Lower lobe of right lung (tissue), 2 donors: ENCODE measurements at regions not wholly inside any gene's neighbourhood (a gene's known extent, or its start where the extent isn't known, plus 50 kb on each side); places are given as distances from the start of the nearest gene placed in this dataset.

Experiments used
- ATAC-seq, 2 donors: fragments of 200-7000 bp; cut with Tn5 transposase; one replicate each; pipeline ENCODE4 v1.9.1; 2020 to 2022; ENCODE audit warnings: mild to moderate bottlenecking in 2 of 2, moderate library complexity in 2 of 2
- DNase-seq: peaks from one replicate; pipeline ENCODE4 v3.0.0-alpha.2; 2020
- H3K27ac ChIP-seq: fragments of 200-600 bp; one replicate; pipeline ENCODE4 v1.8.0; 2022
- H3K27me3 ChIP-seq: fragments of 200-600 bp; one replicate; pipeline ENCODE4 v1.8.0; 2022; ENCODE audit warnings: low read depth
- H3K36me3 ChIP-seq: fragments of 200-600 bp; one replicate; pipeline ENCODE4 v1.8.0; 2022; ENCODE audit warnings: mild to moderate bottlenecking
- H3K4me1 ChIP-seq: fragments of 200-600 bp; one replicate; pipeline ENCODE4 v1.8.0; 2022
- H3K4me3 ChIP-seq: fragments of 200-600 bp; one replicate; pipeline ENCODE4 v1.8.0; 2022; ENCODE audit warnings: mild to moderate bottlenecking
- H3K9me3 ChIP-seq: fragments of 200-600 bp; one replicate; pipeline ENCODE4 v1.8.0; 2022
- intact Hi-C: fragments of 100-400 bp; cut with DNase I; formaldehyde crosslinking; loops from one replicate; pipeline ENCODE4 v1.11.0; 2022
- TF ChIP-seq, protein P1 (sequence below): fragments of 200-600 bp; IDR thresholded peaks from one replicate; pipeline ENCODE4 v1.8.0; 2022; ENCODE audit warnings: antibody characterized with exemption, mild to moderate bottlenecking
- donor health status: DM: no; HTN: yes; CAD: no; lungs with severe emphysema.

DNA sequence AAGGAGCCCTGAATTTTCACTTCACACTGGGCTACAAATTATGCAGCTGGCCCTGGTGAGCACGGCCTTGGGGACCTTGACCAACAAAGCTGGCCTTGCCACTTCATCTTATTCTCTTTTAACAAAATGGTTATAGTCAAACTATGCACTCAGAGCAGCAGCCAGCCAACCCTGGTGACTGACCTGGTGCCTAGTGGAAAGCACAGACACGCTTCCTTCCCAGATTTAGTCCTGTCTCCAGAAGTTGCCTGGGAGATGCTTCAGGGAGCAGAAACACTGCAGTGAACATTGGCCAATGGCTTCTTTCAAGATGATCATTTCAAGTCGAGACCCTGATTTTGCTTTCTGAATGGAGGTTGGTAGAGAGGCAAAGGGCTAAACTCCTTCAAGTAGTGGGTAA is 249.3 kb downstream of the SIPA1L2 start:
- intact Hi-C loops, result no loop called here
- H3K4me3 ChIP-seq, result no peak overlapping the region

DNA sequence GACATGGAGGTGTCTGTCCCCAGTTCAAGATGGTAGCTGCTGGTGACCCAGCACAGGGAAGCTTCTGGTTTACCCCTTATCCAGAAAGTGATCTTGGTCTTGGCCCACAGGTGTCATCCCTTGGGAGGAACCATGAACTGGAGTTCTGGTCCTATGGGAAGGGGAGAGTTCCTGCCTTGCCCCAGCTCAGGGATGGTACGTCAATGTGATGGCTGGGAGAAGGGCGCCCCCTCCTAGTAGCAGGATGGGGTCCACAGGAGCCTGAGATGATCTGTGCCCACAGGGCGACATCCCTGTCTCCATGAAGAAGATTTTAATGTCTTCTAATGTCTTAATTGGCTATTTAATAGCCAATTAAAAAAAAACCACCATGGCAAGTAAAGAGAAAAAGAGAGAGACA is 249.8 kb downstream of the SIPA1L2 start:
- no peak overlapping the region for H3K4me3 ChIP-seq
- H3K36me3 ChIP-seq, result no peaks in the 10 kb centered on the region
- H3K4me1 ChIP-seq, result no peaks in the 10 kb centered on the region
- no peak for DNase-seq
- no peak overlapping the region for H3K27ac ChIP-seq
- H3K9me3 ChIP-seq, result no peaks in the 10 kb centered on the region
- no peaks in the 10 kb centered on the region for H3K27me3 ChIP-seq
- ATAC-seq, result no peak
- intact Hi-C loops, result no loop called here
- TF ChIP-seq, protein P1, sequence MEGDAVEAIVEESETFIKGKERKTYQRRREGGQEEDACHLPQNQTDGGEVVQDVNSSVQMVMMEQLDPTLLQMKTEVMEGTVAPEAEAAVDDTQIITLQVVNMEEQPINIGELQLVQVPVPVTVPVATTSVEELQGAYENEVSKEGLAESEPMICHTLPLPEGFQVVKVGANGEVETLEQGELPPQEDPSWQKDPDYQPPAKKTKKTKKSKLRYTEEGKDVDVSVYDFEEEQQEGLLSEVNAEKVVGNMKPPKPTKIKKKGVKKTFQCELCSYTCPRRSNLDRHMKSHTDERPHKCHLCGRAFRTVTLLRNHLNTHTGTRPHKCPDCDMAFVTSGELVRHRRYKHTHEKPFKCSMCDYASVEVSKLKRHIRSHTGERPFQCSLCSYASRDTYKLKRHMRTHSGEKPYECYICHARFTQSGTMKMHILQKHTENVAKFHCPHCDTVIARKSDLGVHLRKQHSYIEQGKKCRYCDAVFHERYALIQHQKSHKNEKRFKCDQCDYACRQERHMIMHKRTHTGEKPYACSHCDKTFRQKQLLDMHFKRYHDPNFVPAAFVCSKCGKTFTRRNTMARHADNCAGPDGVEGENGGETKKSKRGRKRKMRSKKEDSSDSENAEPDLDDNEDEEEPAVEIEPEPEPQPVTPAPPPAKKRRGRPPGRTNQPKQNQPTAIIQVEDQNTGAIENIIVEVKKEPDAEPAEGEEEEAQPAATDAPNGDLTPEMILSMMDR, result no peak

More for the DNA sequence above, 249.3 kb downstream of the SIPA1L2 start:
- Histone ChIP-seq H3K36me3 (no peaks in the 10 kb centered on the region), H3K27me3 (no peaks in the 10 kb centered on the region), H3K9me3 (no peaks in the 10 kb centered on the region), H3K27ac (no peak overlapping the region), H3K4me1 (no peaks in the 10 kb centered on the region)
- ATAC-seq, result no peak
- DNase-seq, result no peak
- TF ChIP-seq, protein P1, result no peak

DNA sequence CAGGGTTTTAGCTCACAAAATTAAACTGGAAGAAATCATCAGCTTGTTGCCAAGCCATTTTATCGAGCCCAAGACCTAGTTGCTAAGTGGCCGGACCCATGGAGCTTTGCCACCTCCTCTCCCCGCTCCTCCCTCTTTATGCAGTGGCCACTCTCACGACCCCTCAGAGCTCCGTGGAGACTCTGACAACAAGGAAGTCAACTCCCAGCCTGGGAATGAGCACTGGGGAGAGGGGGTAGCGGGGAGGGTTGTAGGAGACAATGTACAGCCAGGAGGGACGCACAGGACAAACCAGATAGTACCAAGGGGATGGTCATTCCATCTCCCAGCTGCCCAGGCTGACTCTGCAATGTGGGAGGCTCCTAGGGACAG is 250.9 kb downstream of the SIPA1L2 start:
- H3K9me3 ChIP-seq, result no peaks in the 10 kb centered on the region
- H3K36me3 ChIP-seq, result no peaks in the 10 kb centered on the region
- no peak overlapping the region for H3K4me3 ChIP-seq
- H3K4me1 ChIP-seq, result no peaks in the 10 kb centered on the region
- TF ChIP-seq, protein P1, result no peak
- no peak overlapping the region for H3K27ac ChIP-seq
- H3K27me3 ChIP-seq, result no peaks in the 10 kb centered on the region
- DNase-seq (no peak), ATAC-seq (no peak)
- intact Hi-C loops, result no loop called here

DNA sequence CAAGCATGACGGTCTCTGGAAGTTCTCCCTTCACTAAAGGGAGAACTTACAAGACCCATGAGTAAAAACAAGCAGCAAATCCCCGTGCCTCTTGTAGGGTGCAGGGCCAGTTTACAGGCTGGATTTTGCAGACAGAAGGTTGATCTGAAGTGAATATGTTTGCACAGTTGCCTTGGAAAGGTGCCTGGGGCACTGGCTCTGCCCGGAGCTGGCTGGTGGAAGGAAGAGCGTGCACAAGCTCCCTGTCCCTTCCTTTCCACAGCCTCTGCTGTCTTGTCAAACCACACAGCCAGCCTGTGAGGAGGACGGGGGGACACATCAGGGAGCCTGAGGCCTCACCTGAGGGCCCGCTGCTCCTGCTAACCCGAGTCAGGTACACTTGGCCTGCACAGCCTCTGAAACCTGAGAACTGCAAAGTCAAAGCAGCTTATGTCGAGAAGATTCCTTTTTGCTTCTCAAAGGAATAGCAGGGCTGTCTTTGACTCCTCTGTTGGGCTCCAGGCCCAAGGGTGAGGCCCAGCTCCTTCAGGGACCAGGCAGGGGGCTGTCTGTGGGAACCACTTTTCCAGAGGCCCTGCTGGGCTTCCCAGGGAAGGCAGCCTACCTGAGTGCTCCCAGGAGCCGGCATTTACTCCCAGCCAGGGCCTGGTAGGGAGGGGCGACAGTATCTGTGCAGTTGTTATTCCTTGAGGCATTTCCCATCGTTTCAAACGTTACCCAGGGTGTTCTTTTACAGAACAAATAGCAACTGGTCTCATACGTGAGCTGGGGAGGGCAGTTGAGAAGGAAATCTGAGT is 251.5 kb downstream of the SIPA1L2 start:
- H3K27me3 ChIP-seq, result no peaks in the 10 kb centered on the region
- intact Hi-C loops, result no loop called here
- TF ChIP-seq, protein P1, result no peak
- no peaks in the 10 kb centered on the region for H3K36me3 ChIP-seq
- H3K9me3 ChIP-seq, result no peaks in the 10 kb centered on the region
- no peak overlapping the region for H3K27ac ChIP-seq
- H3K4me1 ChIP-seq, result no peaks in the 10 kb centered on the region
- DNase-seq (no peak), ATAC-seq (no peak)
- no peak overlapping the region for H3K4me3 ChIP-seq

DNA sequence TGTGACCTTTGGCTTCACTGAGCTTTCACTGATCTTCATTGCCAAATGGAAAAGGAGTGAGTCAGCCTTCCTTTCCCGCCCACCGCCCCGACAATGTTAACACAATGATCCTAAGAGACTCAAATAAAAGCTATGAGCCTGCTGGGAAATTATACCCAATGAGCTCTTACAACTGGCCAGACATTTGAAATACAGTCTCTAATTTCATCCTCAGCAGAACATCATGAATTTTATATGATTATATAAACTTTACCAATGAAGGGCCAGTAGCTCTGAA is 252.5 kb downstream of the SIPA1L2 start:
- no peak overlapping the region for H3K27ac ChIP-seq
- DNase-seq, result no peak
- TF ChIP-seq, protein P1, result no peak
- no peaks in the 10 kb centered on the region for H3K4me1 ChIP-seq
- ATAC-seq, result no peak
- no peaks in the 10 kb centered on the region for H3K9me3 ChIP-seq
- H3K27me3 ChIP-seq, result no peaks in the 10 kb centered on the region
- H3K36me3 ChIP-seq, result no peaks in the 10 kb centered on the region
- intact Hi-C loops, result no loop called here
- no peak overlapping the region for H3K4me3 ChIP-seq
